HCT116 (cell line): ENCODE measurements at regions not wholly inside any gene's neighbourhood (a gene's known extent, or its start where the extent isn't known, plus 50 kb on each side); places are given as distances from the start of the nearest gene placed in this dataset.

ENCODE experiments used
- ATAC-seq: fragments of 200-7000 bp; cut with Tn5 transposase; 2 replicates; pipeline ENCODE4 v1.9.1; 2020; ENCODE audit warnings: mild to moderate bottlenecking, moderate library complexity
- BruUV-seq: library from RNA; stranded (reverse); fragments of 400-500 nt; replicated peaks from 2 replicates; lab custom pipeline; 2021; lab: Mats Ljungman, UMichigan
- CTCF ChIA-PET: fragments of 300-600 bp; sonication (Branson Sonifier 250); formaldehyde crosslinking; loops from one replicate; lab custom pipeline; 2021; ENCODE audit warnings: antibody characterized with exemption; lab: Charles Lee
- POLR2A ChIA-PET: fragments of 300-600, 350-600 bp; sonication (Branson Sonifier 250); formaldehyde crosslinking; loops from one replicate; lab custom pipeline; 2021; ENCODE audit warnings: antibody characterized with exemption; lab: Charles Lee
- RAD21 ChIA-PET, 2 experiments: fragments of 300-600 bp; sonication (Branson Sonifier 250); formaldehyde crosslinking; loops; one replicate each; lab custom pipeline; 2023; ENCODE audit warnings: low total read pairs in 2 of 2; ENCODE audit not compliant: uncharacterized antibody in 2 of 2, unreplicated experiment in 2 of 2, low non-redundant PET in 1 of 2; lab: Charles Lee
- DNase-seq: peaks from one replicate; pipeline ENCODE4 v3.0.0-alpha.2; 2010; ENCODE audit warnings: low read depth, low spot score
- H2AFZ ChIP-seq: fragments of 200-600 bp; shearing (Covaris generic), sonication (generic); 2 replicates; pipeline ENCODE4 v1.6.1; 2017; ENCODE audit warnings: low read depth, mixed run types, mixed read lengths, antibody characterized with exemption, low read length; ENCODE audit not compliant: poor library complexity, severe bottlenecking
- H3K27ac ChIP-seq: 2 replicates; pipeline ENCODE4 v1.5.1; 2012; ENCODE audit warnings: low read depth, low read length
- H3K27me3 ChIP-seq: fragments of 200-600 bp; sonication (generic); 2 replicates; pipeline ENCODE4 v1.6.1; 2016; ENCODE audit warnings: mixed run types, low read length, mixed read lengths; ENCODE audit not compliant: insufficient read depth
- H3K36me3 ChIP-seq, 2 experiments: fragments of 200-500 bp in 1 of 2; fragments of 200-600 bp in 1 of 2; sonication (Bioruptor generic) in 1 of 2; sonication (generic) in 1 of 2; 2 replicates each; pipeline versions ENCODE4 v1.5.1 to v1.6.1; 2014 to 2016; ENCODE audit warnings: low read length in 2 of 2, inconsistent platforms in 1 of 2, mixed read lengths in 1 of 2, mixed run types in 1 of 2; ENCODE audit not compliant: insufficient read depth in 2 of 2, control insufficient read depth in 1 of 2
- H3K4me1 ChIP-seq, 2 experiments: fragments of 200-600 bp in 1 of 2; sonication (generic) in 1 of 2; 2 replicates each; pipeline versions ENCODE4 v1.5.1 to v1.6.1; 2012 to 2017; ENCODE audit warnings: low read length in 2 of 2, inconsistent platforms in 1 of 2, mild to moderate bottlenecking in 1 of 2, mixed read lengths in 1 of 2, mixed run types in 1 of 2, moderate library complexity in 1 of 2; ENCODE audit not compliant: insufficient read depth in 2 of 2, control insufficient read depth in 1 of 2
- H3K4me2 ChIP-seq: fragments of 200-600 bp; sonication (generic); 2 replicates; pipeline ENCODE4 v1.6.1; 2017; ENCODE audit warnings: mixed run types, low read length, mixed read lengths
- H3K4me3 ChIP-seq, 2 experiments: fragments of 200-600 bp in 1 of 2; sonication (generic) in 1 of 2; replicated peaks in 1 of 2; 2 replicates each; pipeline ENCODE4 v1.5.1; 2011 to 2016; ENCODE audit warnings: low read length in 2 of 2, control low read depth in 1 of 2, low read depth in 1 of 2, mild to moderate bottlenecking in 1 of 2, mixed read lengths in 1 of 2, mixed run types in 1 of 2
- H3K79me2 ChIP-seq: fragments of 200-600 bp; sonication (generic); 2 replicates; pipeline ENCODE4 v1.6.1; 2017; ENCODE audit warnings: mild to moderate bottlenecking, mixed run types, low read length, moderate library complexity, mixed read lengths; ENCODE audit not compliant: insufficient read depth
- H3K9ac ChIP-seq: fragments of 200-600 bp; sonication (generic); 2 replicates; pipeline ENCODE4 v1.6.1; 2016; ENCODE audit warnings: low read length, mixed read lengths
- H3K9me2 ChIP-seq: fragments of 200-600 bp; sonication (generic), shearing (Covaris generic); 2 replicates; pipeline ENCODE4 v1.6.1; 2017; ENCODE audit warnings: mixed run types, mild to moderate bottlenecking, moderate library complexity; ENCODE audit not compliant: insufficient read depth
- H3K9me3 ChIP-seq, 2 experiments: fragments of 200-500 bp in 1 of 2; fragments of 200-600 bp in 1 of 2; sonication (Bioruptor generic) in 1 of 2; sonication (generic) in 1 of 2; 2 replicates each; pipeline ENCODE4 v1.6.1; 2014 to 2017; ENCODE audit warnings: low read length in 2 of 2, mixed read lengths in 2 of 2, inconsistent platforms in 1 of 2, low read depth in 1 of 2, mild to moderate bottlenecking in 1 of 2, mixed run types in 1 of 2, moderate library complexity in 1 of 2; ENCODE audit not compliant: control insufficient read depth in 1 of 2, insufficient read depth in 1 of 2
- H4K20me1 ChIP-seq: fragments of 200-600 bp; sonication (generic), shearing (Covaris generic); 2 replicates; pipeline ENCODE4 v1.6.1; 2017; ENCODE audit warnings: mixed run types, mild to moderate bottlenecking, moderate library complexity; ENCODE audit not compliant: insufficient read depth
- ATF3 ChIP-seq: IDR thresholded peaks from 2 replicates; pipeline ENCODE4 v1.6.1; 2012
- CEBPB ChIP-seq: IDR thresholded peaks from 2 replicates; pipeline ENCODE4 v1.6.1; 2012; ENCODE audit warnings: low read depth
- CTCF ChIP-seq, 3 experiments: fragments of 200-600 bp in 1 of 3; sonication (generic) in 1 of 3; IDR thresholded peaks in 2 of 3; conservative IDR thresholded peaks in 1 of 3; 2 replicates each; pipeline ENCODE4 v1.5.1; 2012 to 2017; ENCODE audit warnings: low read depth in 2 of 3, low read length in 2 of 3, antibody characterized with exemption in 1 of 3, borderline replicate concordance in 1 of 3, control low read depth in 1 of 3, mild to moderate bottlenecking in 1 of 3, mixed read lengths in 1 of 3, mixed run types in 1 of 3, moderate library complexity in 1 of 3; ENCODE audit not compliant: insufficient read depth in 1 of 3
- EZH2 ChIP-seq: fragments of 200-600 bp; sonication (generic); IDR thresholded peaks from 2 replicates; pipeline ENCODE4 v1.6.1; 2017; ENCODE audit warnings: antibody characterized with exemption, mixed run types
- EZH2phosphoT487 ChIP-seq: fragments of 200-600 bp; IDR thresholded peaks from 2 replicates; pipeline ENCODE4 v1.6.1; 2018; ENCODE audit warnings: antibody characterized with exemption, borderline replicate concordance
- FOSL1 ChIP-seq: IDR thresholded peaks from 2 replicates; pipeline ENCODE4 v1.6.1; 2012; ENCODE audit warnings: low read depth
- JUND ChIP-seq: IDR thresholded peaks from 2 replicates; pipeline ENCODE4 v1.6.1; 2012
- POLR2A ChIP-seq: IDR thresholded peaks from 2 replicates; pipeline ENCODE4 v1.7.0; 2011; ENCODE audit warnings: borderline replicate concordance; ENCODE audit not compliant: insufficient read depth, insufficient read length; ENCODE audit errors: extremely low read depth
- POLR2AphosphoS5 ChIP-seq: IDR thresholded peaks from 2 replicates; pipeline ENCODE4 v1.6.1; 2011; ENCODE audit warnings: mild to moderate bottlenecking, low read depth, low read length, moderate library complexity
- RAD21 ChIP-seq: IDR thresholded peaks from 2 replicates; pipeline ENCODE4 v1.6.1; 2012; ENCODE audit warnings: low read depth, mild to moderate bottlenecking
- SIN3A ChIP-seq: IDR thresholded peaks from 2 replicates; pipeline ENCODE4 v1.6.1; 2012; ENCODE audit warnings: low read depth
- SP1 ChIP-seq: IDR thresholded peaks from 2 replicates; pipeline ENCODE4 v1.6.1; 2012; ENCODE audit warnings: low read depth
- TCF7L2 ChIP-seq: IDR thresholded peaks from 2 replicates; pipeline ENCODE4 v1.7.0; 2011; ENCODE audit warnings: borderline replicate concordance, inconsistent platforms; ENCODE audit not compliant: insufficient read depth, insufficient read length; ENCODE audit errors: extremely low read depth
- YY1 ChIP-seq: IDR thresholded peaks from 2 replicates; pipeline ENCODE4 v1.6.1; 2011; ENCODE audit warnings: low read length, low read depth, moderate library complexity, mild to moderate bottlenecking; ENCODE audit not compliant: insufficient replicate concordance; ENCODE audit errors: extremely low read depth
- ZFX ChIP-seq: fragments of 450-650 bp; IDR thresholded peaks from 2 replicates; pipeline ENCODE4 v1.6.1; 2017
- ZNF274 ChIP-seq: fragments of 200-500 bp; sonication (Bioruptor generic); IDR thresholded peaks from 2 replicates; pipeline ENCODE4 v1.6.1; 2014; ENCODE audit warnings: mild to moderate bottlenecking, low read depth, low read length, inconsistent platforms
- intact Hi-C: fragments of 100-400 bp; cut with micrococcal nuclease; formaldehyde crosslinking; loops from 2 replicates; pipeline ENCODE4 v1.10.0; 2022

- Histone ChIP-seq H3K4me3 (no peak overlapping the region), H3K36me3 (no peaks in the 10 kb centered on the region)
- ChIA-PET POLR2A (no interaction called here), RAD21 (no interaction called here), CTCF (no interaction called here)
- no peak for ATAC-seq
- BruUV-seq: no TSS peak
- TF ChIP-seq JUND (no peak), SP1 (no peak), EZH2 (no peak), ATF3 (no peak), POLR2A (no peak), ZNF274 (no peak), RAD21 (no peak), FOSL1 (no peak), POLR2AphosphoS5 (no peak), CTCF (IDR thresholded peaks at IDR 0.05 in 2 of 3, conservative IDR thresholded peaks at IDR 0.05 in 1 of 3; ENCODE audit: borderline replicate concordance in 1 of 3, insufficient read depth in 1 of 3, low read depth in 2 of 3, low read length in 2 of 3) (no peak), EZH2phosphoT487 (no peak), YY1 (no peak), SIN3A (no peak), CEBPB (no peak), ZFX (no peak), TCF7L2 (no peak)
- TF ChIP-seq, all 23 proteins: peak for 0
- Histone ChIP-seq H3K9me2 (no peaks in the 10 kb centered on the region), H3K4me2 (no peak overlapping the region), H4K20me1 (no peaks in the 10 kb centered on the region), H3K9ac (no peak overlapping the region), H2AFZ (no peak overlapping the region), H3K27ac (no peak overlapping the region), H3K79me2 (no peaks in the 10 kb centered on the region), H3K9me3 (no peaks in the 10 kb centered on the region), H3K27me3 (no peaks in the 10 kb centered on the region), H3K4me1 (peaks cover under 1 to 4% of the 10 kb centered on the region in 2 experiments; a peak in 3 of 4 replicates)
- intact Hi-C loops: no loop called here
- no peak for DNase-seq
Observed at GRCh38 chr2:65634304-65634703, 201.9 kb upstream of the SPRED2 start.
